H9 (cell line): ENCODE measurements at regions not wholly inside any gene's neighbourhood (a gene's known extent, or its start where the extent isn't known, plus 50 kb on each side); places are given as distances from the start of the nearest gene placed in this dataset.
A peak's percentile ranks its signal among the peaks of the same experiment; 100 is the strongest.

ENCODE experiments used
- DNase-seq: peaks from one replicate; pipeline ENCODE4 v3.0.0-alpha.2; 2017
- H2AFZ ChIP-seq: one replicate; pipeline ENCODE4 v1.6.1; 2013; ENCODE audit warnings: mild to moderate bottlenecking, low read length, control low read depth, moderate library complexity
- H2AK5ac ChIP-seq: 2 replicates; pipeline ENCODE4 v1.6.1; 2013; ENCODE audit warnings: low read length, control low read depth, mixed read lengths; ENCODE audit not compliant: insufficient read length
- H2BK120ac ChIP-seq: one replicate; pipeline ENCODE4 v1.6.1; 2013; ENCODE audit warnings: low read depth, mild to moderate bottlenecking, low read length, control low read depth, inconsistent platforms; ENCODE audit not compliant: poor library complexity, severe bottlenecking
- H2BK12ac ChIP-seq: 2 replicates; pipeline ENCODE4 v1.6.1; 2013; ENCODE audit warnings: low read length, control low read depth, mixed read lengths, low read depth; ENCODE audit not compliant: insufficient read length
- H2BK15ac ChIP-seq: 2 replicates; pipeline ENCODE4 v1.6.1; 2013; ENCODE audit warnings: low read depth, low read length, control low read depth
- H2BK20ac ChIP-seq: one replicate; pipeline ENCODE4 v1.6.1; 2013; ENCODE audit warnings: low read depth, mild to moderate bottlenecking, low read length, control low read depth, inconsistent platforms; ENCODE audit not compliant: poor library complexity, severe bottlenecking
- H2BK5ac ChIP-seq: 2 replicates; pipeline ENCODE4 v1.6.1; 2013; ENCODE audit warnings: low read length, control low read depth, mixed read lengths; ENCODE audit not compliant: insufficient read length
- H3K14ac ChIP-seq: 2 replicates; pipeline ENCODE4 v1.6.1; 2013; ENCODE audit warnings: low read length, control low read depth; ENCODE audit not compliant: insufficient read depth
- H3K18ac ChIP-seq: 2 replicates; pipeline ENCODE4 v1.6.1; 2013; ENCODE audit warnings: low read depth, mild to moderate bottlenecking, mixed read lengths, low read length, control low read depth; ENCODE audit not compliant: insufficient read length
- H3K23ac ChIP-seq: 2 replicates; pipeline ENCODE4 v1.6.1; 2013; ENCODE audit warnings: low read length, control low read depth, mixed read lengths, low read depth; ENCODE audit not compliant: insufficient read length
- H3K23me2 ChIP-seq: 2 replicates; pipeline ENCODE4 v1.6.1; 2013; ENCODE audit warnings: low read depth, mild to moderate bottlenecking, mixed read lengths, low read length, control low read depth; ENCODE audit not compliant: insufficient read length, poor library complexity, severe bottlenecking
- H3K27ac ChIP-seq: 2 replicates; pipeline ENCODE4 v1.5.1; 2013; ENCODE audit warnings: low read length, control low read depth, mixed read lengths, low read depth; ENCODE audit not compliant: insufficient read length
- H3K27me3 ChIP-seq: 2 replicates; pipeline ENCODE4 v1.6.1; 2013; ENCODE audit warnings: low read length, control low read depth, inconsistent platforms; ENCODE audit not compliant: insufficient read depth
- H3K4ac ChIP-seq: 2 replicates; pipeline ENCODE4 v1.6.1; 2013; ENCODE audit warnings: low read depth, mild to moderate bottlenecking, control low read depth, inconsistent platforms, low read length, moderate library complexity
- H3K4me1 ChIP-seq: 2 replicates; pipeline ENCODE4 v1.6.1; 2013; ENCODE audit warnings: low read length, control low read depth, inconsistent platforms; ENCODE audit not compliant: insufficient read depth
- H3K4me2 ChIP-seq: 2 replicates; pipeline ENCODE4 v1.6.1; 2013; ENCODE audit warnings: low read length, control low read depth, mixed read lengths; ENCODE audit not compliant: insufficient read length, insufficient read depth
- H3K56ac ChIP-seq: 2 replicates; pipeline ENCODE4 v1.6.1; 2013; ENCODE audit warnings: low read depth, mild to moderate bottlenecking, mixed read lengths, low read length, control low read depth; ENCODE audit not compliant: insufficient read length
- H3K79me1 ChIP-seq: 2 replicates; pipeline ENCODE4 v1.6.1; 2013; ENCODE audit warnings: low read depth, mild to moderate bottlenecking, moderate library complexity, low read length, control low read depth, inconsistent platforms; ENCODE audit not compliant: insufficient read depth, poor library complexity, severe bottlenecking
- H3K79me2 ChIP-seq: 2 replicates; pipeline ENCODE4 v1.6.1; 2013; ENCODE audit warnings: low read length, control low read depth, inconsistent platforms; ENCODE audit not compliant: insufficient read depth
- H3K9ac ChIP-seq: 2 replicates; pipeline ENCODE4 v1.6.1; 2013; ENCODE audit warnings: low read length, control low read depth, mixed read lengths; ENCODE audit not compliant: insufficient read length; ENCODE audit errors: extremely low read depth
- H3K9me3 ChIP-seq: one replicate; pipeline ENCODE4 v1.6.1; 2013; ENCODE audit warnings: low read depth, low read length, inconsistent platforms; ENCODE audit not compliant: control insufficient read depth
- H3T11ph ChIP-seq: one replicate; pipeline ENCODE4 v1.6.1; 2013; ENCODE audit warnings: mild to moderate bottlenecking, low read length, control low read depth, inconsistent platforms
- H4K20me1 ChIP-seq: one replicate; pipeline ENCODE4 v1.6.1; 2013; ENCODE audit not compliant: control insufficient read depth, insufficient read length, insufficient read depth
- H4K5ac ChIP-seq: 2 replicates; pipeline ENCODE4 v1.6.1; 2013; ENCODE audit warnings: low read depth, mild to moderate bottlenecking, mixed read lengths, low read length, control low read depth; ENCODE audit not compliant: insufficient read length
- H4K8ac ChIP-seq: replicated peaks from 2 replicates; pipeline ENCODE4 v1.6.1; 2013; ENCODE audit warnings: low read length, control low read depth, mixed read lengths, low read depth; ENCODE audit not compliant: insufficient read length
- H4K91ac ChIP-seq: 2 replicates; pipeline ENCODE4 v1.6.1; 2013; ENCODE audit warnings: low read depth, mild to moderate bottlenecking, moderate library complexity, mixed read lengths, low read length, control low read depth; ENCODE audit not compliant: insufficient read length
- H3K27ac Mint-ChIP-seq, 3 experiments: 2 replicates in 2 of 3; 3 replicates in 1 of 3; pipeline ENCODE4 v1.8.0; 2020 to 2021; ENCODE audit warnings: mixed read lengths in 3 of 3, mild to moderate bottlenecking in 1 of 3, moderate library complexity in 1 of 3
- H3K27me3 Mint-ChIP-seq: 2 replicates; pipeline ENCODE4 v1.8.0; 2021; ENCODE audit warnings: low read depth, mild to moderate bottlenecking, moderate library complexity, mixed read lengths
- H3K36me3 Mint-ChIP-seq, 3 experiments: 2 replicates in 2 of 3; 3 replicates in 1 of 3; pipeline ENCODE4 v1.8.0; 2020 to 2021; ENCODE audit warnings: low read depth in 3 of 3, mixed read lengths in 3 of 3; ENCODE audit not compliant: insufficient read depth in 1 of 3
- H3K4me1 Mint-ChIP-seq, 2 experiments: 2 replicates each; pipeline ENCODE4 v1.8.0; 2020; ENCODE audit warnings: mixed read lengths in 2 of 2
- H3K4me3 Mint-ChIP-seq, 2 experiments: 2 replicates in 1 of 2; 3 replicates in 1 of 2; pipeline ENCODE4 v1.8.0; 2020 to 2021; ENCODE audit warnings: mild to moderate bottlenecking in 2 of 2, mixed read lengths in 2 of 2, moderate library complexity in 1 of 2
- H3K9me3 Mint-ChIP-seq, 2 experiments: 2 replicates in 1 of 2; 3 replicates in 1 of 2; pipeline ENCODE4 v1.8.0; 2020; ENCODE audit warnings: mild to moderate bottlenecking in 2 of 2, mixed read lengths in 2 of 2, moderate library complexity in 1 of 2
- CTCF ChIP-seq: fragments of 200-600 bp; sonication (generic); conservative IDR thresholded peaks from 3 replicates; pipeline ENCODE4 v1.8.0; 2021; ENCODE audit warnings: antibody characterized with exemption, mild to moderate bottlenecking
- WGBS: extraction: QIAGEN DNeasy Blood & Tissue Kit; methylation state at CpG from one replicate; pipeline ENCODE4 v1.1.7; 2013; ENCODE audit warnings: missing lambda C conversion rate, low lambda C conversion rate, mixed read lengths; ENCODE audit not compliant: insufficient read length; ENCODE audit errors: extremely low coverage; 5-methylcytosine and 5-hydroxymethylcytosine counted together

- no peak overlapping the region for H3K27ac ChIP-seq
- no peak overlapping the region for H3K23ac ChIP-seq
- no peak for DNase-seq
- TF ChIP-seq CTCF: no peak
- H3K36me3 Mint-ChIP-seq: no peaks in the 10 kb centered on the region
- H2BK20ac ChIP-seq: no peak overlapping the region
- H3K4me1 Mint-ChIP-seq: no peaks in the 10 kb centered on the region
- H4K5ac ChIP-seq: peak overlapping the region; percentile 17
- no peaks in the 10 kb centered on the region for H3K9me3 Mint-ChIP-seq
- H3K79me2 ChIP-seq: no peaks in the 10 kb centered on the region
- H4K8ac ChIP-seq: no peak overlapping the region
- no peak overlapping the region for H3K14ac ChIP-seq
- H3K27ac Mint-ChIP-seq: no peak overlapping the region
- no peak overlapping the region for H3K4ac ChIP-seq
- H3K4me3 Mint-ChIP-seq: no peak overlapping the region
- no peaks in the 10 kb centered on the region for H3K23me2 ChIP-seq
- H2AK5ac ChIP-seq: no peak overlapping the region
- H2BK15ac ChIP-seq: no peak overlapping the region
- H3K56ac ChIP-seq: no peak overlapping the region
- no peak overlapping the region for H3K18ac ChIP-seq
- no CpG with 5 or more reads among the region's 1 CpG for WGBS
- no peaks in the 10 kb centered on the region for H4K20me1 ChIP-seq
- H3K9ac ChIP-seq: no peak overlapping the region
- no peaks in the 10 kb centered on the region for H3K79me1 ChIP-seq
- no peaks in the 10 kb centered on the region for H3K4me1 ChIP-seq
- no peaks in the 10 kb centered on the region for H3K27me3 ChIP-seq
- H4K91ac ChIP-seq: no peak overlapping the region
- H2BK5ac ChIP-seq: no peak overlapping the region
- no peaks in the 10 kb centered on the region for H3K27me3 Mint-ChIP-seq
- no peak overlapping the region for H2AFZ ChIP-seq
- H2BK12ac ChIP-seq: no peak overlapping the region
- H3K4me2 ChIP-seq: no peak overlapping the region
- no peak overlapping the region for H3T11ph ChIP-seq
- no peaks in the 10 kb centered on the region for H3K9me3 ChIP-seq
- no peak overlapping the region for H2BK120ac ChIP-seq
Observed at GRCh38 chr2:36013064-36013463, 342.5 kb upstream of the CRIM1 start.
